Astrocyte (in vitro differentiated cells and primary cell): ENCODE measurements at regions not wholly inside any gene's neighbourhood (a gene's known extent, or its start where the extent isn't known, plus 50 kb on each side); places are given as distances from the start of the nearest gene placed in this dataset.
A peak's percentile ranks its signal among the peaks of the same experiment; 100 is the strongest.

Experiments
- DNase-seq: peaks from one replicate; pipeline ENCODE4 v3.0.0-alpha.2; 2010; ENCODE audit warnings: low read depth
- FAIRE-seq: peaks from 2 replicates; lab custom pipeline; 2011; peaks lifted over from hg19 to GRCh38; lab: Jason Lieb, UNC
- H2AFZ ChIP-seq: 2 replicates; pipeline ENCODE4 v1.6.0; 2012; ENCODE audit warnings: low read depth, low read length, inconsistent platforms
- H3K27ac ChIP-seq: 2 replicates; pipeline ENCODE4 v1.5.1; 2011; ENCODE audit warnings: low read depth, low read length, inconsistent platforms
- H3K27me3 ChIP-seq: 2 replicates; pipeline ENCODE4 v1.6.0; 2011; ENCODE audit warnings: low read length, inconsistent platforms; ENCODE audit not compliant: insufficient read depth
- H3K36me3 ChIP-seq: 2 replicates; pipeline ENCODE4 v1.5.1; 2011; ENCODE audit warnings: low read length, inconsistent platforms; ENCODE audit not compliant: insufficient read depth
- H3K4me1 ChIP-seq: 2 replicates; pipeline ENCODE4 v1.5.1; 2011; ENCODE audit warnings: low read length, inconsistent platforms; ENCODE audit not compliant: insufficient read depth
- H3K4me2 ChIP-seq: 2 replicates; pipeline ENCODE4 v1.6.0; 2012; ENCODE audit warnings: low read length, inconsistent platforms
- H3K4me3 ChIP-seq: 2 replicates; pipeline ENCODE4 v1.5.1; 2011; ENCODE audit warnings: low read depth, mild to moderate bottlenecking, low read length, inconsistent platforms; ENCODE audit not compliant: insufficient read depth
- H3K79me2 ChIP-seq: 2 replicates; pipeline ENCODE4 v1.6.0; 2012; ENCODE audit warnings: mild to moderate bottlenecking, low read length, inconsistent platforms; ENCODE audit not compliant: insufficient read depth
- H3K9ac ChIP-seq: 2 replicates; pipeline ENCODE4 v1.6.0; 2012; ENCODE audit warnings: mild to moderate bottlenecking, low read length, inconsistent platforms
- H3K9me3 ChIP-seq: 2 replicates; pipeline ENCODE4 v1.5.1; 2012; ENCODE audit warnings: low read depth, mild to moderate bottlenecking, low read length, inconsistent platforms; ENCODE audit not compliant: insufficient read depth
- H4K20me1 ChIP-seq: 2 replicates; pipeline ENCODE4 v1.6.0; 2012; ENCODE audit warnings: low read length, inconsistent platforms; ENCODE audit not compliant: insufficient read depth
- H3K27ac Mint-ChIP-seq: one replicate; pipeline ENCODE4 v1.8.0; 2021; ENCODE audit warnings: mild to moderate bottlenecking, mixed read lengths; ENCODE audit not compliant: unreplicated experiment
- H3K27me3 Mint-ChIP-seq: one replicate; pipeline ENCODE4 v1.8.0; 2021; ENCODE audit warnings: low read depth, mixed read lengths; ENCODE audit not compliant: unreplicated experiment
- H3K36me3 Mint-ChIP-seq: one replicate; pipeline ENCODE4 v1.8.0; 2021; ENCODE audit warnings: low read depth, mixed read lengths; ENCODE audit not compliant: unreplicated experiment
- H3K4me1 Mint-ChIP-seq: one replicate; pipeline ENCODE4 v1.8.0; 2021; ENCODE audit warnings: low read depth, mixed read lengths; ENCODE audit not compliant: unreplicated experiment
- H3K4me3 Mint-ChIP-seq: one replicate; pipeline ENCODE4 v1.8.0; 2021; ENCODE audit warnings: mild to moderate bottlenecking, moderate library complexity, mixed read lengths; ENCODE audit not compliant: unreplicated experiment
- H3K9me3 Mint-ChIP-seq: one replicate; pipeline ENCODE4 v1.8.0; 2021; ENCODE audit warnings: mild to moderate bottlenecking, mixed read lengths; ENCODE audit not compliant: unreplicated experiment
- CTCF ChIP-seq: IDR thresholded peaks from 2 replicates; pipeline ENCODE4 v1.5.1; 2011; ENCODE audit warnings: low read depth, mild to moderate bottlenecking, inconsistent platforms, low read length, moderate library complexity; ENCODE audit not compliant: insufficient read depth
- EZH2 ChIP-seq: IDR thresholded peaks from 2 replicates; pipeline ENCODE4 v1.6.1; 2012; ENCODE audit warnings: mild to moderate bottlenecking, low read length, inconsistent platforms; ENCODE audit not compliant: insufficient read depth

GRCh38 chr4:31104577-31104976 lies 384.4 kb downstream of the PCDH7 start:
- no peaks in the 10 kb centered on the region for H3K9me3 Mint-ChIP-seq
- no peak for TF ChIP-seq CTCF
- TF ChIP-seq EZH2, result no peak
- H3K36me3 ChIP-seq, result no peaks in the 10 kb centered on the region
- no peak for FAIRE-seq
- no peaks in the 10 kb centered on the region for H3K27me3 Mint-ChIP-seq
- no peaks in the 10 kb centered on the region for H3K79me2 ChIP-seq
- H3K27me3 ChIP-seq, result no peaks in the 10 kb centered on the region
- H3K27ac ChIP-seq, result no peak overlapping the region
- no peaks in the 10 kb centered on the region for H3K36me3 Mint-ChIP-seq
- H3K27ac Mint-ChIP-seq, result no peak overlapping the region
- H2AFZ ChIP-seq, result no peak overlapping the region
- H3K4me3 Mint-ChIP-seq, result no peak overlapping the region
- H3K4me3 ChIP-seq, result no peak overlapping the region
- peaks cover 14% of the 10 kb centered on the region for H3K4me1 ChIP-seq
- no peak overlapping the region for H3K9ac ChIP-seq
- peaks cover 26% of the 10 kb centered on the region for H3K4me1 Mint-ChIP-seq
- H3K9me3 ChIP-seq, result no peaks in the 10 kb centered on the region
- DNase-seq, result peak; percentile 16
- H3K4me2 ChIP-seq, result peak overlapping the region; percentile 1
- H4K20me1 ChIP-seq, result no peaks in the 10 kb centered on the region

- Histone ChIP-seq H2AFZ (no peak overlapping the region), H3K36me3 (no peaks in the 10 kb centered on the region), H3K27me3 (no peaks in the 10 kb centered on the region), H3K27ac (no peak overlapping the region), H3K4me2 (no peak overlapping the region), H4K20me1 (no peaks in the 10 kb centered on the region), H3K9me3 (no peaks in the 10 kb centered on the region), H3K4me1 (peaks cover 14% of the 10 kb centered on the region), H3K79me2 (no peaks in the 10 kb centered on the region), H3K4me3 (no peak overlapping the region), H3K9ac (no peak overlapping the region)
- Mint-ChIP-seq H3K4me1 (peaks cover 19% of the 10 kb centered on the region), H3K9me3 (no peaks in the 10 kb centered on the region), H3K27ac (no peak overlapping the region), H3K27me3 (no peaks in the 10 kb centered on the region), H3K36me3 (no peaks in the 10 kb centered on the region), H3K4me3 (no peak overlapping the region)
- DNase-seq (no peak), FAIRE-seq (no peak)
- TF ChIP-seq EZH2 (no peak), CTCF (no peak)
Measured at GRCh38 chr4:31106419-31106818, 386.2 kb downstream of the PCDH7 start.

GRCh38 chr4:31107362-31107761 lies 387.2 kb downstream of the PCDH7 start:
- Histone ChIP-seq H3K4me2 (peak overlapping the region; percentile 27), H3K9me3 (no peaks in the 10 kb centered on the region), H3K36me3 (no peaks in the 10 kb centered on the region), H3K4me1 (peaks cover 14% of the 10 kb centered on the region), H3K4me3 (no peak overlapping the region), H2AFZ (no peak overlapping the region), H4K20me1 (no peaks in the 10 kb centered on the region), H3K79me2 (no peaks in the 10 kb centered on the region), H3K27ac (no peak overlapping the region), H3K27me3 (no peaks in the 10 kb centered on the region), H3K9ac (no peak overlapping the region)
- FAIRE-seq (no peak), DNase-seq (peak; percentile 81)
- no peaks in the 10 kb centered on the region for H3K9me3 Mint-ChIP-seq
- H3K4me1 Mint-ChIP-seq, result peaks cover 19% of the 10 kb centered on the region
- TF ChIP-seq CTCF (no peak), EZH2 (no peak)
- no peak overlapping the region for H3K27ac Mint-ChIP-seq
- H3K4me3 Mint-ChIP-seq, result no peak overlapping the region
- H3K27me3 Mint-ChIP-seq, result no peaks in the 10 kb centered on the region
- H3K36me3 Mint-ChIP-seq, result no peaks in the 10 kb centered on the region
